Astrocyte (in vitro differentiated cells and primary cell): ENCODE measurements at regions not wholly inside any gene's neighbourhood (a gene's known extent, or its start where the extent isn't known, plus 50 kb on each side); places are given as distances from the start of the nearest gene placed in this dataset.

Experiments
- DNase-seq: peaks from one replicate; pipeline ENCODE4 v3.0.0-alpha.2; 2010; ENCODE audit warnings: low read depth
- FAIRE-seq: peaks from 2 replicates; lab custom pipeline; 2011; peaks lifted over from hg19 to GRCh38; lab: Jason Lieb, UNC
- H2AFZ ChIP-seq: 2 replicates; pipeline ENCODE4 v1.6.0; 2012; ENCODE audit warnings: low read depth, low read length, inconsistent platforms
- H3K27ac ChIP-seq: 2 replicates; pipeline ENCODE4 v1.5.1; 2011; ENCODE audit warnings: low read depth, low read length, inconsistent platforms
- H3K27me3 ChIP-seq: 2 replicates; pipeline ENCODE4 v1.6.0; 2011; ENCODE audit warnings: low read length, inconsistent platforms; ENCODE audit not compliant: insufficient read depth
- H3K36me3 ChIP-seq: 2 replicates; pipeline ENCODE4 v1.5.1; 2011; ENCODE audit warnings: low read length, inconsistent platforms; ENCODE audit not compliant: insufficient read depth
- H3K4me1 ChIP-seq: 2 replicates; pipeline ENCODE4 v1.5.1; 2011; ENCODE audit warnings: low read length, inconsistent platforms; ENCODE audit not compliant: insufficient read depth
- H3K4me2 ChIP-seq: 2 replicates; pipeline ENCODE4 v1.6.0; 2012; ENCODE audit warnings: low read length, inconsistent platforms
- H3K4me3 ChIP-seq: 2 replicates; pipeline ENCODE4 v1.5.1; 2011; ENCODE audit warnings: low read depth, mild to moderate bottlenecking, low read length, inconsistent platforms; ENCODE audit not compliant: insufficient read depth
- H3K79me2 ChIP-seq: 2 replicates; pipeline ENCODE4 v1.6.0; 2012; ENCODE audit warnings: mild to moderate bottlenecking, low read length, inconsistent platforms; ENCODE audit not compliant: insufficient read depth
- H3K9ac ChIP-seq: 2 replicates; pipeline ENCODE4 v1.6.0; 2012; ENCODE audit warnings: mild to moderate bottlenecking, low read length, inconsistent platforms
- H3K9me3 ChIP-seq: 2 replicates; pipeline ENCODE4 v1.5.1; 2012; ENCODE audit warnings: low read depth, mild to moderate bottlenecking, low read length, inconsistent platforms; ENCODE audit not compliant: insufficient read depth
- H4K20me1 ChIP-seq: 2 replicates; pipeline ENCODE4 v1.6.0; 2012; ENCODE audit warnings: low read length, inconsistent platforms; ENCODE audit not compliant: insufficient read depth
- H3K27ac Mint-ChIP-seq: one replicate; pipeline ENCODE4 v1.8.0; 2021; ENCODE audit warnings: mild to moderate bottlenecking, mixed read lengths; ENCODE audit not compliant: unreplicated experiment
- H3K27me3 Mint-ChIP-seq: one replicate; pipeline ENCODE4 v1.8.0; 2021; ENCODE audit warnings: low read depth, mixed read lengths; ENCODE audit not compliant: unreplicated experiment
- H3K36me3 Mint-ChIP-seq: one replicate; pipeline ENCODE4 v1.8.0; 2021; ENCODE audit warnings: low read depth, mixed read lengths; ENCODE audit not compliant: unreplicated experiment
- H3K4me1 Mint-ChIP-seq: one replicate; pipeline ENCODE4 v1.8.0; 2021; ENCODE audit warnings: low read depth, mixed read lengths; ENCODE audit not compliant: unreplicated experiment
- H3K4me3 Mint-ChIP-seq: one replicate; pipeline ENCODE4 v1.8.0; 2021; ENCODE audit warnings: mild to moderate bottlenecking, moderate library complexity, mixed read lengths; ENCODE audit not compliant: unreplicated experiment
- H3K9me3 Mint-ChIP-seq: one replicate; pipeline ENCODE4 v1.8.0; 2021; ENCODE audit warnings: mild to moderate bottlenecking, mixed read lengths; ENCODE audit not compliant: unreplicated experiment
- EZH2 ChIP-seq: IDR thresholded peaks from 2 replicates; pipeline ENCODE4 v1.6.1; 2012; ENCODE audit warnings: mild to moderate bottlenecking, low read length, inconsistent platforms; ENCODE audit not compliant: insufficient read depth
- TF ChIP-seq, protein P1 (sequence below): IDR thresholded peaks from 2 replicates; pipeline ENCODE4 v1.5.1; 2011; ENCODE audit warnings: low read depth, mild to moderate bottlenecking, inconsistent platforms, low read length, moderate library complexity; ENCODE audit not compliant: insufficient read depth

DNA sequence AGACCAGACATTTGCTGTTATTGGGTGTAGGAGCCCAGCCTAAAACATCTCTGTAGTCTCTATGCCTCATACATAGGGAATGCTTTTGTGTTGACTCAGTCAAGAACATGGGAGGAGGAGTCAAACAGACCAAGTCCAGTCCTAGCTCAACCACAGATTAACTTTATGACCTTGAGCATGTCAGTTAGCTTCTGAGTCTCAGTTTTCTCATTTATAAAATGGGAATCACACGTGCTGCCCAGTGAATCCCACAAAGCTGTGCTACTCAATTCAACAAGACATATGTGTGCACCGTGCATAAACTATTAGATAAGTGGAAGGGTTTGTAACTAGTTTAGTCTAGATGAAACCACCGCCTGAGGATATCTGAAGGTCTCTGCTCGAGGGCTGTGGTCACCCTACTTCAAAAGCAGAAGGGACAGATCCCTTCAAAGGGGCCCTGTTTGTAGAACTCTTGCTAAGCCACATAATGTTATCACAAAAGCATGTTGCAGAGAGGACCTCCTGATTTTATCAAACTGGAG is 109.5 kb upstream of the NFIA start:
- H3K9me3 ChIP-seq, result no peaks in the 10 kb centered on the region
- FAIRE-seq (peak; percentile 93), DNase-seq (peak; percentile 86)
- H3K4me3 Mint-ChIP-seq, result no peak overlapping the region
- no peaks in the 10 kb centered on the region for H3K79me2 ChIP-seq
- peaks cover 31% of the 10 kb centered on the region for H3K4me1 Mint-ChIP-seq
- no peak overlapping the region for H3K27ac ChIP-seq
- no peak overlapping the region for H2AFZ ChIP-seq
- no peaks in the 10 kb centered on the region for H3K36me3 ChIP-seq
- no peaks in the 10 kb centered on the region for H3K27me3 ChIP-seq
- no peaks in the 10 kb centered on the region for H3K27me3 Mint-ChIP-seq
- H3K4me2 ChIP-seq, result peak overlapping the region; percentile 54
- H3K27ac Mint-ChIP-seq, result peak overlapping the region; percentile 75
- H3K9ac ChIP-seq, result no peak overlapping the region
- no peaks in the 10 kb centered on the region for H4K20me1 ChIP-seq
- H3K36me3 Mint-ChIP-seq, result no peaks in the 10 kb centered on the region
- H3K4me3 ChIP-seq, result no peak overlapping the region
- no peak for TF ChIP-seq EZH2
- TF ChIP-seq, protein P1, sequence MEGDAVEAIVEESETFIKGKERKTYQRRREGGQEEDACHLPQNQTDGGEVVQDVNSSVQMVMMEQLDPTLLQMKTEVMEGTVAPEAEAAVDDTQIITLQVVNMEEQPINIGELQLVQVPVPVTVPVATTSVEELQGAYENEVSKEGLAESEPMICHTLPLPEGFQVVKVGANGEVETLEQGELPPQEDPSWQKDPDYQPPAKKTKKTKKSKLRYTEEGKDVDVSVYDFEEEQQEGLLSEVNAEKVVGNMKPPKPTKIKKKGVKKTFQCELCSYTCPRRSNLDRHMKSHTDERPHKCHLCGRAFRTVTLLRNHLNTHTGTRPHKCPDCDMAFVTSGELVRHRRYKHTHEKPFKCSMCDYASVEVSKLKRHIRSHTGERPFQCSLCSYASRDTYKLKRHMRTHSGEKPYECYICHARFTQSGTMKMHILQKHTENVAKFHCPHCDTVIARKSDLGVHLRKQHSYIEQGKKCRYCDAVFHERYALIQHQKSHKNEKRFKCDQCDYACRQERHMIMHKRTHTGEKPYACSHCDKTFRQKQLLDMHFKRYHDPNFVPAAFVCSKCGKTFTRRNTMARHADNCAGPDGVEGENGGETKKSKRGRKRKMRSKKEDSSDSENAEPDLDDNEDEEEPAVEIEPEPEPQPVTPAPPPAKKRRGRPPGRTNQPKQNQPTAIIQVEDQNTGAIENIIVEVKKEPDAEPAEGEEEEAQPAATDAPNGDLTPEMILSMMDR, result no peak
- peaks cover 6% of the 10 kb centered on the region for H3K9me3 Mint-ChIP-seq
- H3K4me1 ChIP-seq, result peaks cover 19% of the 10 kb centered on the region

DNA sequence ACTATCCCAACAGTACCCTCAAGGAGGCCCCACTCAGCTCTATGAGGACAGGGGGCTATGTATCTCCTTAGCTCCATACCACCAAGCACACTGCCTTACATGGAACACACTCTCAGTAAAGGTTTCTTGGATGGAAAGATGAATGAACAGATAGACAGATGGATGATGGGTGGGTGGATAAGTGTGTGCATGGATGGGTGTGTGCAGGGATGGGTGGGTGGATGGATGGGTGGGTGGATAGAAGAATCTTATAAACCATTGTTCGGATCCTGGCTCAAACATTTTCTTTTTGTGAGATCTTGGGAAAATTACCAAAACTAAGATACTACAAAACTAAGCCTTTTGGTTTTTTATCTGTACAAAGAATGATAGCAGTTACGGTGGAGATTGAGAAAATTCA is 111.0 kb upstream of the NFIA start:
- Histone ChIP-seq H3K27ac (no peak overlapping the region), H3K79me2 (no peaks in the 10 kb centered on the region), H2AFZ (peak overlapping the region; percentile 15), H4K20me1 (no peaks in the 10 kb centered on the region), H3K9me3 (no peaks in the 10 kb centered on the region), H3K36me3 (no peaks in the 10 kb centered on the region), H3K4me2 (no peak overlapping the region), H3K27me3 (no peaks in the 10 kb centered on the region), H3K4me3 (no peak overlapping the region), H3K9ac (no peak overlapping the region), H3K4me1 (peaks cover 19% of the 10 kb centered on the region)
- Mint-ChIP-seq H3K36me3 (peaks cover 5% of the 10 kb centered on the region), H3K4me3 (no peak overlapping the region), H3K4me1 (peaks cover 31% of the 10 kb centered on the region), H3K27me3 (no peaks in the 10 kb centered on the region), H3K9me3 (peaks cover 17% of the 10 kb centered on the region), H3K27ac (peak overlapping the region; percentile 77)
- no peak for TF ChIP-seq EZH2
- TF ChIP-seq, protein P1, result no peak
- DNase-seq, result no peak
- FAIRE-seq, result no peak

DNA sequence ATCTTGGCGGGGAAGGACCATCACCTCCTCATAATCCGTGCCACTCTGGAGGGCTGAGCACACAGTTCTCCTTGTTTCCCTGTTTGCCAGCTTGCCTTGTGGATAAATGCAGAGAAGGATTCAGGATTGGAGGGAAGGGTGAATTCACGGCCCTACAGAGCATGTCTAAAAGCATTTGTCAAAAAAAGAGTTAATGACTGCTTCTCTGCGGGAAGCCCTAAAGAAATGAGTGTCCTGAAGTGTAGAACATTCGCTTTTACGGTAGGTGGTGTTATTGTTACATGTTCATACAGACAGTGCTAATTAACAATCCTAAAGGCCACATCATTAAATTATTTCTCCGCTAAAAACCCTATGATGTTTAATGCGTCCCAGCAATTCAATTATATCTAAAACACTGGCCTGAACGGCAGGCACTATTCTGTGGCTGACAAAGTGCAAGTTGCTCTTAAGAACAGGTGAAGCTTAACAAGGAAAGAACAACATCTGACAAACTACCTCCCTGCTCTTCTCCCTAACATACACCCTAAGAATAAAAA is 112.3 kb upstream of the NFIA start:
- no peak overlapping the region for H3K27ac ChIP-seq
- no peak for TF ChIP-seq EZH2
- TF ChIP-seq, protein P1, result peak; percentile 32
- H3K36me3 ChIP-seq, result no peaks in the 10 kb centered on the region
- FAIRE-seq (no peak), DNase-seq (no peak)
- H3K27ac Mint-ChIP-seq, result no peak overlapping the region
- no peak overlapping the region for H3K4me3 Mint-ChIP-seq
- H3K9me3 Mint-ChIP-seq, result peaks cover 21% of the 10 kb centered on the region
- no peaks in the 10 kb centered on the region for H3K27me3 ChIP-seq
- H3K79me2 ChIP-seq, result no peaks in the 10 kb centered on the region
- H3K9ac ChIP-seq, result peak overlapping the region; percentile 14
- H3K4me3 ChIP-seq, result no peak overlapping the region
- peak overlapping the region; percentile 43 for H3K4me2 ChIP-seq
- H4K20me1 ChIP-seq, result no peaks in the 10 kb centered on the region
- peaks cover 6% of the 10 kb centered on the region for H3K9me3 ChIP-seq
- H3K4me1 Mint-ChIP-seq, result peaks cover 31% of the 10 kb centered on the region
- peaks cover 5% of the 10 kb centered on the region for H3K36me3 Mint-ChIP-seq
- H3K4me1 ChIP-seq, result peaks cover 19% of the 10 kb centered on the region
- no peak overlapping the region for H2AFZ ChIP-seq
- H3K27me3 Mint-ChIP-seq, result no peaks in the 10 kb centered on the region
